Type B pancreatic cell (in vitro differentiated cells): ENCODE measurements at regions not wholly inside any gene's neighbourhood (a gene's known extent, or its start where the extent isn't known, plus 50 kb on each side); places are given as distances from the start of the nearest gene placed in this dataset.
"Not testable (repeated sequence)": the region's sequence is repeated elsewhere in the genome, so short reads cannot be mapped to it uniquely, and the experiment has no call there.

Experiments used
- DNase-seq: peaks from one replicate; pipeline ENCODE4 v3.0.0; 2021; ENCODE audit warnings: mixed read lengths; ENCODE audit not compliant: unreplicated experiment; ENCODE audit errors: extremely low spot score
- H3K27ac Mint-ChIP-seq: 2 replicates; pipeline ENCODE4 v1.8.0; 2021; ENCODE audit warnings: mild to moderate bottlenecking, mixed read lengths
- H3K27me3 Mint-ChIP-seq: 2 replicates; pipeline ENCODE4 v1.8.0; 2021; ENCODE audit warnings: mixed read lengths
- H3K36me3 Mint-ChIP-seq: 2 replicates; pipeline ENCODE4 v1.8.0; 2021; ENCODE audit warnings: mixed read lengths
- H3K4me1 Mint-ChIP-seq: one replicate; pipeline ENCODE4 v1.8.0; 2021; ENCODE audit warnings: mixed read lengths; ENCODE audit not compliant: unreplicated experiment
- H3K4me3 Mint-ChIP-seq: 2 replicates; pipeline ENCODE4 v1.8.0; 2021; ENCODE audit warnings: mild to moderate bottlenecking, mixed read lengths
- H3K9me3 Mint-ChIP-seq: 2 replicates; pipeline ENCODE4 v1.8.0; 2021; ENCODE audit warnings: mixed read lengths
- TF ChIP-seq, protein P1 (sequence below): fragments of 200-600 bp; sonication (generic); conservative IDR thresholded peaks from 2 replicates; pipeline ENCODE4 v1.5.0; 2021; ENCODE audit warnings: antibody characterized with exemption, mild to moderate bottlenecking

DNA sequence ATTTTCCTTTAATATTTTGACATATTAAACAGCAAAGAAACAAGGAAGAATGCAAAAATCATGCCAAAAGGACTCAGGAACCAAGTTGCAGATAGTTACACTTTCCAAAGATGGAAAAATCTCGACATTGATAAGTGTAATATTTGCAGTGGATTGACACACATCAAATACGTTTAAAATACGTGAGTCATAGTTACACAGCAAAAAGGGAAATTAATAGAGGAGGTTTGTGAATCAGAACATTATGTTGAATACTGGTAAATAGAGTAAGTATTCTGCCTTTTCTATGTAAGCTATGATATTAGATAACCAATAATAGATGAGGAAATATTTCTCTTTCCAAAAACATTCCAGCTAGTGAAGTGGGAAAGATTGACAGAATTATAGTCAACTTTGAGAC lies 1761.3 kb upstream of the IGFBP7 start:
- TF ChIP-seq, protein P1, sequence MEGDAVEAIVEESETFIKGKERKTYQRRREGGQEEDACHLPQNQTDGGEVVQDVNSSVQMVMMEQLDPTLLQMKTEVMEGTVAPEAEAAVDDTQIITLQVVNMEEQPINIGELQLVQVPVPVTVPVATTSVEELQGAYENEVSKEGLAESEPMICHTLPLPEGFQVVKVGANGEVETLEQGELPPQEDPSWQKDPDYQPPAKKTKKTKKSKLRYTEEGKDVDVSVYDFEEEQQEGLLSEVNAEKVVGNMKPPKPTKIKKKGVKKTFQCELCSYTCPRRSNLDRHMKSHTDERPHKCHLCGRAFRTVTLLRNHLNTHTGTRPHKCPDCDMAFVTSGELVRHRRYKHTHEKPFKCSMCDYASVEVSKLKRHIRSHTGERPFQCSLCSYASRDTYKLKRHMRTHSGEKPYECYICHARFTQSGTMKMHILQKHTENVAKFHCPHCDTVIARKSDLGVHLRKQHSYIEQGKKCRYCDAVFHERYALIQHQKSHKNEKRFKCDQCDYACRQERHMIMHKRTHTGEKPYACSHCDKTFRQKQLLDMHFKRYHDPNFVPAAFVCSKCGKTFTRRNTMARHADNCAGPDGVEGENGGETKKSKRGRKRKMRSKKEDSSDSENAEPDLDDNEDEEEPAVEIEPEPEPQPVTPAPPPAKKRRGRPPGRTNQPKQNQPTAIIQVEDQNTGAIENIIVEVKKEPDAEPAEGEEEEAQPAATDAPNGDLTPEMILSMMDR, result no peak
- Mint-ChIP-seq H3K36me3 (no peaks in the 10 kb centered on the region), H3K4me3 (no peak overlapping the region), H3K27me3 (no peaks in the 10 kb centered on the region), H3K27ac (no peak overlapping the region), H3K9me3 (no peaks in the 10 kb centered on the region), H3K4me1 (no peaks in the 10 kb centered on the region)
- no peak for DNase-seq

DNA sequence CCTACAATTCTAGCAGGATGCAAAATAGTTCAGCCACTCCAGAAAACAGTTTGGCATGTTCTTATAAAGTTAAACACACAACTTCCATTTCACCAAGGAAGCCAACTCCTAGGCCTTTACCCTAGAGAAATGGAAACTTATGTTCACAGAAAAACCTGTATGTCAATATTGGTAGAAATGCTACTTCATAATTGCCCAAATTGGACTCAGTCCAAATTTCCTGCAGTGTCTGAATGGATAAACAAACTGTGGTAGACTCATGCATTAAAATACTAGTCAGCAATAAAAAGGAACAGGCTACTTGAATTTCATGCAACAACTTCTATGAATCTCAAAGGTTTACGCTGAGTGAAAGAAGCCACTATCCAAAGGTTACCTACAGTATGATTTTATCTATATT lies 1738.8 kb upstream of the IGFBP7 start:
- no peaks in the 10 kb centered on the region for H3K36me3 Mint-ChIP-seq
- no peak for DNase-seq
- no peaks in the 10 kb centered on the region for H3K9me3 Mint-ChIP-seq
- H3K4me1 Mint-ChIP-seq, result no peaks in the 10 kb centered on the region
- no peaks in the 10 kb centered on the region for H3K27me3 Mint-ChIP-seq
- H3K4me3 Mint-ChIP-seq, result no peak overlapping the region
- TF ChIP-seq, protein P1, result no peak
- no peak overlapping the region for H3K27ac Mint-ChIP-seq

DNA sequence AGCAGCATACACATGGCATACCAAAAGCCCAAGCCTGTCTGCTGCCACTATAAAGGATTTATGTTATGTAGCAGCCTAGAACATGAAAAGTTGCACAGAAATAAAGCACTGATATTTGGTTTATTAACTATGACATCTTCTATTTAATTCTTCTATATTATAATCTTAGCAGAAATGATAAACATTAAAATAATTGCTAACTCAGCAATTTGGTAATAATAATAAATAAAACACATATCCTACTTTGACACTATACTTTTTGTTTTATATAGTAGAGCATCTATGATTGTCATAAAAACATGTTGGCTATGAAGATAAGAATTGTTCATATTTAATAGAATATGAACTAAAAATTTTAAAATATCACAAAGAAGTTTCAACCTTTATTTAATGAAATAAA lies 1733.3 kb upstream of the IGFBP7 start:
- no peaks in the 10 kb centered on the region for H3K9me3 Mint-ChIP-seq
- no peak overlapping the region for H3K27ac Mint-ChIP-seq
- H3K4me1 Mint-ChIP-seq, result no peaks in the 10 kb centered on the region
- TF ChIP-seq, protein P1, result no peak
- H3K4me3 Mint-ChIP-seq, result no peak overlapping the region
- no peaks in the 10 kb centered on the region for H3K36me3 Mint-ChIP-seq
- H3K27me3 Mint-ChIP-seq, result no peaks in the 10 kb centered on the region
- no peak for DNase-seq

DNA sequence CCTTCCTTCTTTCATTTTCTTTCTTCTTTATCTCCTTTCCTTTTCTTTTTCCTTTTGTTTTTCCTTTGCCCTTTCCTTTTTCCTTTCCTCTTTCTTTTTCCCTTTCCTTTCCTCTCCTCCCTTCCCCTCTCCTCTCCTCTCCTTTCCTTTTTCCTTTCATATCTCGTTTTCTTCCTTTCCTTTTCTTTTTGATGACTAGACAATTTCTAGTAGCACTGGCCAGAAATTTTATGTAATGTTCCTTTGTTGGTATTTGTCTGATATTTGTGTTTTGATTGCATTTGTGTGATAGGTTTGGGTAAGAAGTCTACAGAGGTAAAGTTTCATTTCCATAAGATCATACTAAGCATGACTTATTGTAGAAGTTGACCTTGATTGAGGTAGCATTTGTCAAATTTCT lies 1722.9 kb upstream of the IGFBP7 start:
- no peaks in the 10 kb centered on the region for H3K4me1 Mint-ChIP-seq
- H3K27me3 Mint-ChIP-seq, result no peaks in the 10 kb centered on the region
- H3K36me3 Mint-ChIP-seq, result no peaks in the 10 kb centered on the region
- H3K27ac Mint-ChIP-seq, result no peak overlapping the region
- H3K9me3 Mint-ChIP-seq, result no peaks in the 10 kb centered on the region
- no peak overlapping the region for H3K4me3 Mint-ChIP-seq
- DNase-seq, result no peak
- TF ChIP-seq, protein P1, result no peak

DNA sequence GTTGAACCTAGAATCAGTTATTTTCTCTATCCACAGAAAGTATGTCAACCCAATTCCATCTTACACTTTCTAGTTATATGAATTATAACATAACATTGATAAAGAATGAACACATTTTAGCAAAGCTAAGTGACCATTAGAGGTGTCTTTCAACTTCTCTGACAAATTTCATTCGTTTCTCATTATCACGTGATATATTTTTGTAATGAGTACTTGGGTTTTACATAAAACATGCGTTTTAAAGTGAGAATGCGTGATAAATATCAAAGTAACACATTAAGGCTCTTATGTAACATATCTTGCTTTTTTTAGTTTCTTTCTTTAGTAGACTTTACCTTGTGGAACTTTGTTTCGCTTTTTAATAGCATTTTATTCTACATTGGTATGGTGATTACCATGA lies 1715.1 kb upstream of the IGFBP7 start:
- Mint-ChIP-seq H3K4me1 (no peaks in the 10 kb centered on the region), H3K27me3 (no peaks in the 10 kb centered on the region), H3K4me3 (no peak overlapping the region), H3K27ac (no peak overlapping the region), H3K9me3 (peaks cover 7% of the 10 kb centered on the region), H3K36me3 (no peaks in the 10 kb centered on the region)
- TF ChIP-seq, protein P1, result no peak
- no peak for DNase-seq

DNA sequence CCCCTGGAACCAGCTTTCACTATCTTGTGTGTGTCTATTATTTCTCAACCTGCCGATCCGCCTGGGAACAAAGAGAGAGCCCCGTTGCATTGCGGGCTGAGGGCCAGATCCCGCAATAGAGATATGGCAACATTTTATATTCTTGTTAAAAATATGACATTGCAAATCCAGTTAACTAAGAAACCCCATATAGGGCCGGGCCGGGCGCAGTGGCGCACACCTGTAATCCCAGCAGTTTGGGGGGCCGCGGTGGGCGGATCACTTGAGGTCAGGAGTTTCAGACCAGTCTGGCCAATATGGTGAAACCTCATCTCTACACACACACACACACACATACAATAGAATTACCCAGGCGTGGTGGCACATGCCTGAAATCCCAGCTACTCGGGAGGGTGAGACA lies 1708.4 kb upstream of the IGFBP7 start:
- not testable (repeated sequence) for H3K27ac Mint-ChIP-seq, H3K27me3 Mint-ChIP-seq, H3K9me3 Mint-ChIP-seq, DNase-seq, H3K4me3 Mint-ChIP-seq, H3K4me1 Mint-ChIP-seq, H3K36me3 Mint-ChIP-seq
